IMR-90 (cell line): ENCODE measurements at regions not wholly inside any gene's neighbourhood (a gene's known extent, or its start where the extent isn't known, plus 50 kb on each side); places are given as distances from the start of the nearest gene placed in this dataset.

Source experiments
- ATAC-seq: fragments of 200-7000 bp; cut with Tn5 transposase; 2 replicates; pipeline ENCODE4 v1.9.1; 2020; ENCODE audit warnings: low read depth, mild to moderate bottlenecking, moderate library complexity
- BruUV-seq: library from RNA; stranded (reverse); fragments of 400-500 nt; replicated peaks from 2 replicates; lab custom pipeline; 2021; lab: Mats Ljungman, UMichigan
- CTCF ChIA-PET: fragments of 300-600 bp; formaldehyde crosslinking; extraction: SDS; loops from one replicate; lab custom pipeline; 2021; ENCODE audit warnings: antibody characterized with exemption; lab: Yijun Ruan, JAX
- POLR2A ChIA-PET: fragments of 300-600 bp; sonication (Branson Sonifier 250); formaldehyde crosslinking; loops from one replicate; lab custom pipeline; 2022; ENCODE audit warnings: antibody characterized with exemption; ENCODE audit not compliant: unreplicated experiment; lab: Charles Lee
- DNase-seq: peaks from one replicate; pipeline ENCODE4 v3.0.0; 2013
- H2AFZ ChIP-seq: replicated peaks from 2 replicates; pipeline ENCODE3; 2013; ENCODE audit warnings: low read length, mild to moderate bottlenecking; ENCODE audit not compliant: poor library complexity
- H2AK5ac ChIP-seq: 2 replicates; pipeline ENCODE4 v1.6.1; 2013; ENCODE audit warnings: low read depth, low read length, inconsistent platforms
- H2AK9ac ChIP-seq: replicated peaks from 2 replicates; pipeline ENCODE3; 2013; ENCODE audit warnings: mild to moderate bottlenecking, low read depth, low read length, moderate library complexity; ENCODE audit not compliant: poor library complexity
- H2BK120ac ChIP-seq: 2 replicates; pipeline ENCODE4 v1.6.1; 2013; ENCODE audit warnings: low read depth, low read length, inconsistent platforms
- H2BK15ac ChIP-seq: 3 replicates; pipeline ENCODE4 v1.6.1; 2013; ENCODE audit warnings: low read depth, low read length, inconsistent platforms
- H2BK20ac ChIP-seq: 2 replicates; pipeline ENCODE4 v1.6.1; 2013; ENCODE audit warnings: low read depth, mild to moderate bottlenecking, inconsistent platforms, low read length, moderate library complexity
- H2BK5ac ChIP-seq: 2 replicates; pipeline ENCODE4 v1.6.1; 2013; ENCODE audit warnings: mild to moderate bottlenecking, low read depth, low read length, inconsistent platforms; ENCODE audit not compliant: poor library complexity, severe bottlenecking
- H3K14ac ChIP-seq: replicated peaks from 2 replicates; pipeline ENCODE4 v1.6.1; 2013; ENCODE audit warnings: low read depth, low read length, inconsistent platforms
- H3K18ac ChIP-seq: 2 replicates; pipeline ENCODE4 v1.6.1; 2013; ENCODE audit warnings: low read depth, low read length, control low read depth
- H3K23ac ChIP-seq: 2 replicates; pipeline ENCODE4 v1.6.1; 2013; ENCODE audit warnings: low read depth, low read length, inconsistent platforms
- H3K27ac ChIP-seq: 2 replicates; pipeline ENCODE4 v1.5.1; 2013; ENCODE audit warnings: mild to moderate bottlenecking, control low read depth, low read length; ENCODE audit not compliant: insufficient read depth
- H3K27me3 ChIP-seq: 2 replicates; pipeline ENCODE4 v1.6.1; 2013; ENCODE audit warnings: low read length; ENCODE audit not compliant: control insufficient read depth, insufficient read depth
- H3K36me3 ChIP-seq: 2 replicates; pipeline ENCODE4 v1.6.1; 2013; ENCODE audit warnings: low read length, mixed read lengths; ENCODE audit not compliant: control insufficient read depth, insufficient read depth
- H3K4ac ChIP-seq: 2 replicates; pipeline ENCODE4 v1.6.1; 2013; ENCODE audit warnings: low read depth, low read length, inconsistent platforms
- H3K4me1 ChIP-seq: 2 replicates; pipeline ENCODE4 v1.6.1; 2013; ENCODE audit warnings: low read length, mixed read lengths; ENCODE audit not compliant: control insufficient read depth, insufficient read depth
- H3K4me2 ChIP-seq: 2 replicates; pipeline ENCODE4 v1.6.1; 2013; ENCODE audit warnings: low read depth, mild to moderate bottlenecking, control low read depth, low read length, moderate library complexity
- H3K4me3 ChIP-seq: 2 replicates; pipeline ENCODE4 v1.5.1; 2013; ENCODE audit warnings: low read depth, mild to moderate bottlenecking, control low read depth, low read length, moderate library complexity; ENCODE audit not compliant: insufficient read depth
- H3K56ac ChIP-seq: 2 replicates; pipeline ENCODE4 v1.6.1; 2013; ENCODE audit warnings: low read length, inconsistent platforms; ENCODE audit not compliant: insufficient read depth; ENCODE audit errors: extremely low read depth
- H3K79me1 ChIP-seq, 2 experiments: 2 replicates each; pipeline ENCODE4 v1.6.1; 2013; ENCODE audit warnings: low read length in 2 of 2, inconsistent platforms in 1 of 2, low read depth in 1 of 2
- H3K9ac ChIP-seq: 2 replicates; pipeline ENCODE4 v1.6.1; 2013; ENCODE audit warnings: low read depth, low read length, control low read depth
- H3K9me1 ChIP-seq: 2 replicates; pipeline ENCODE4 v1.6.1; 2013; ENCODE audit warnings: low read length, inconsistent platforms; ENCODE audit not compliant: insufficient read depth
- H3K9me3 ChIP-seq: 2 replicates; pipeline ENCODE4 v1.6.1; 2013; ENCODE audit warnings: low read length; ENCODE audit not compliant: control insufficient read depth, insufficient read depth
- H4K20me1 ChIP-seq: 2 replicates; pipeline ENCODE4 v1.6.1; 2013; ENCODE audit warnings: low read length, inconsistent platforms; ENCODE audit not compliant: insufficient read depth
- H4K5ac ChIP-seq: 2 replicates; pipeline ENCODE4 v1.6.1; 2013; ENCODE audit warnings: mild to moderate bottlenecking, low read depth, low read length, control low read depth
- H4K8ac ChIP-seq, 2 experiments: 2 replicates each; pipeline ENCODE4 v1.6.1; 2013; ENCODE audit warnings: low read depth in 2 of 2, low read length in 2 of 2, control low read depth in 1 of 2, inconsistent platforms in 1 of 2
- H4K91ac ChIP-seq: 2 replicates; pipeline ENCODE4 v1.6.1; 2013; ENCODE audit warnings: low read depth, low read length, inconsistent platforms; ENCODE audit not compliant: insufficient read depth
- BHLHE40 ChIP-seq: fragments of 150-350 bp; IDR thresholded peaks from 2 replicates; pipeline ENCODE4 v1.6.1; 2016; ENCODE audit warnings: mild to moderate bottlenecking, low read depth, low read length
- CTCF ChIP-seq: conservative IDR thresholded peaks from 2 replicates; pipeline ENCODE4 v1.5.1; 2012; ENCODE audit warnings: mild to moderate bottlenecking, low read depth, low read length, improper control_type of control experiment
- FOS ChIP-seq: fragments of 150-350 bp; IDR thresholded peaks from 2 replicates; pipeline ENCODE4 v1.6.1; 2016; ENCODE audit warnings: low read depth, low read length
- MAFK ChIP-seq: IDR thresholded peaks from 2 replicates; pipeline ENCODE4 v1.6.1; 2012; ENCODE audit warnings: low read depth, low read length, improper control_type of control experiment
- MAZ ChIP-seq: IDR thresholded peaks from 2 replicates; pipeline ENCODE4 v1.6.1; 2012; ENCODE audit warnings: low read depth, mild to moderate bottlenecking, low read length, improper control_type of control experiment, moderate library complexity, borderline replicate concordance
- POLR2A ChIP-seq: IDR thresholded peaks from 2 replicates; pipeline ENCODE4 v1.6.1; 2012; ENCODE audit warnings: mild to moderate bottlenecking, low read depth, low read length
- WGBS, 2 experiments: methylation state at CpG; one replicate each; pipeline versions ENCODE4 v1.1.5 to v1.1.7; 2013; ENCODE audit warnings: missing lambda C conversion rate in 2 of 2; ENCODE audit not compliant: insufficient read length in 1 of 2; ENCODE audit errors: extremely low coverage in 2 of 2; 5-methylcytosine and 5-hydroxymethylcytosine counted together
- dilution Hi-C: fragments of 300-500 bp; cut with HindIII; formaldehyde crosslinking; loops from one replicate; pipeline ENCODE4 v1.14.3; 2018; ENCODE audit warnings: low sequenced_read_pairs; ENCODE audit not compliant: unreplicated experiment
- in situ Hi-C: fragments of 300-500 bp; cut with MboI; formaldehyde crosslinking; loops from 3 replicates; pipeline ENCODE4 v1.14.3; 2019; ENCODE audit warnings: low sequenced_read_pairs, inconsistent platforms, mixed read lengths
- intact Hi-C: fragments of 100-400 bp; cut with micrococcal nuclease; formaldehyde crosslinking; loops from 2 replicates; pipeline ENCODE4 v1.10.0; 2022
- TF ChIP-seq, protein P1 (sequence below): fragments of 150-350 bp; IDR thresholded peaks from 2 replicates; pipeline ENCODE4 v1.6.1; 2016; ENCODE audit warnings: low read depth, mild to moderate bottlenecking, low read length, moderate library complexity, borderline replicate concordance

DNA sequence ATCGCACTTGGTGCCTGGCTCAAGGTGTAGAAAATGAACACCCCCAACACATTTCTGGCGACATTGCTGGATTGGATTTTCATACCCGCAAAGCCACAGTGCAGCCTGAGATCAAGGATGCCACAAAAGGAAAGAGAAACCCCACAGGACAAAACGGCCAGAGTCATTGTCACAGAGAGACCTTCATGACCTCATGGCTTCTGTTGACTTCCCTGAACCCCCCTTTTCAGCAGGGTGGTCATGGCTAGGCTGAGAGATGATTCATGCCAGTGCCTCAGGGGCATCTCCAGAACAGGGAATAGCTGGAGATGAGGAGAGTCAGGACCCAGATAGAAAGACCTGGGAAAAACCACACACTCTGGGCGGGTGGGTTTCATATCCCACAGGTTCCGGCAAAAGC, 122.0 kb downstream of the C16orf95 start:
- H4K5ac ChIP-seq, result no peak overlapping the region
- no peak overlapping the region for H3K27ac ChIP-seq
- WGBS, 2 experiments, result 100% methylated on average over 1 of the region's 6 CpGs; no CpG with 5 or more reads in 1 of the 2 experiments
- dilution Hi-C loops, result no loop called here
- no peak overlapping the region for H3K9ac ChIP-seq
- H3K18ac ChIP-seq, result no peak overlapping the region
- no peak overlapping the region for H2AFZ ChIP-seq
- no peak overlapping the region; the same call in 1 of the 2 replicates for H2AK5ac ChIP-seq
- H4K20me1 ChIP-seq, result no peaks in the 10 kb centered on the region
- no peak overlapping the region for H3K56ac ChIP-seq
- ChIA-PET POLR2A (no interaction called here), CTCF (no interaction called here)
- no peak overlapping the region for H2BK120ac ChIP-seq
- no peak overlapping the region for H2BK20ac ChIP-seq
- no peaks in the 10 kb centered on the region for H3K36me3 ChIP-seq
- no peak for ATAC-seq
- no peak for DNase-seq
- no peak overlapping the region for H3K4me3 ChIP-seq
- H2BK5ac ChIP-seq, result no peak overlapping the region
- no peak overlapping the region for H3K4ac ChIP-seq
- peaks cover 4% of the 10 kb centered on the region for H3K9me3 ChIP-seq
- H4K8ac ChIP-seq, result no peak overlapping the region
- in situ Hi-C loops, result no loop called here
- intact Hi-C loops, result no loop called here
- no peak overlapping the region for H4K91ac ChIP-seq
- no peak overlapping the region for H3K14ac ChIP-seq
- H3K9me1 ChIP-seq, result peaks cover 10% of the 10 kb centered on the region
- no peak overlapping the region for H2AK9ac ChIP-seq
- peaks cover 9% of the 10 kb centered on the region; the same call in 1 of the 2 replicates for H3K4me1 ChIP-seq
- H3K79me1 ChIP-seq, result no peaks in the 10 kb centered on the region
- peaks cover 9% of the 10 kb centered on the region for H3K27me3 ChIP-seq
- no peak overlapping the region for H3K4me2 ChIP-seq
- no peak overlapping the region for H3K23ac ChIP-seq
- no peak overlapping the region for H2BK15ac ChIP-seq
- TF ChIP-seq, protein P1, sequence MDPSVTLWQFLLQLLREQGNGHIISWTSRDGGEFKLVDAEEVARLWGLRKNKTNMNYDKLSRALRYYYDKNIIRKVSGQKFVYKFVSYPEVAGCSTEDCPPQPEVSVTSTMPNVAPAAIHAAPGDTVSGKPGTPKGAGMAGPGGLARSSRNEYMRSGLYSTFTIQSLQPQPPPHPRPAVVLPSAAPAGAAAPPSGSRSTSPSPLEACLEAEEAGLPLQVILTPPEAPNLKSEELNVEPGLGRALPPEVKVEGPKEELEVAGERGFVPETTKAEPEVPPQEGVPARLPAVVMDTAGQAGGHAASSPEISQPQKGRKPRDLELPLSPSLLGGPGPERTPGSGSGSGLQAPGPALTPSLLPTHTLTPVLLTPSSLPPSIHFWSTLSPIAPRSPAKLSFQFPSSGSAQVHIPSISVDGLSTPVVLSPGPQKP, result no peak
- no peak for TF ChIP-seq POLR2A
- TF ChIP-seq CTCF, result no peak
- no peak for TF ChIP-seq FOS
- no peak for TF ChIP-seq BHLHE40
- TF ChIP-seq MAFK, result no peak
- no peak for TF ChIP-seq MAZ
- no TSS peak for BruUV-seq
